GM06990 (cell line): ENCODE measurements at regions not wholly inside any gene's neighbourhood (a gene's known extent, or its start where the extent isn't known, plus 50 kb on each side); places are given as distances from the start of the nearest gene placed in this dataset.
"Not testable (repeated sequence)": the region's sequence is repeated elsewhere in the genome, so short reads cannot be mapped to it uniquely, and the experiment has no call there.

ENCODE experiments used
- DNase-seq: peaks from one replicate; pipeline ENCODE4 v3.0.0-alpha.2; 2011; ENCODE audit not compliant: insufficient read length; ENCODE audit errors: extremely low read depth
- H3K27me3 ChIP-seq: replicated peaks from 2 replicates; pipeline ENCODE4 v1.6.0; 2011; ENCODE audit warnings: low read length; ENCODE audit not compliant: control insufficient read depth, insufficient read depth
- H3K36me3 ChIP-seq: 2 replicates; pipeline ENCODE4 v1.5.1; 2011; ENCODE audit warnings: low read length; ENCODE audit not compliant: control insufficient read depth, insufficient read depth
- H3K4me3 ChIP-seq: replicated peaks from 2 replicates; pipeline ENCODE4 v1.5.1; 2011; ENCODE audit warnings: low read depth, mild to moderate bottlenecking, control low read depth, low read length
- TF ChIP-seq, protein P1 (sequence below): IDR thresholded peaks from 2 replicates; pipeline ENCODE4 v1.5.1; 2011; ENCODE audit warnings: low read length, control low read depth, mild to moderate bottlenecking, inconsistent platforms; ENCODE audit not compliant: insufficient read depth, poor library complexity, severe bottlenecking

DNA sequence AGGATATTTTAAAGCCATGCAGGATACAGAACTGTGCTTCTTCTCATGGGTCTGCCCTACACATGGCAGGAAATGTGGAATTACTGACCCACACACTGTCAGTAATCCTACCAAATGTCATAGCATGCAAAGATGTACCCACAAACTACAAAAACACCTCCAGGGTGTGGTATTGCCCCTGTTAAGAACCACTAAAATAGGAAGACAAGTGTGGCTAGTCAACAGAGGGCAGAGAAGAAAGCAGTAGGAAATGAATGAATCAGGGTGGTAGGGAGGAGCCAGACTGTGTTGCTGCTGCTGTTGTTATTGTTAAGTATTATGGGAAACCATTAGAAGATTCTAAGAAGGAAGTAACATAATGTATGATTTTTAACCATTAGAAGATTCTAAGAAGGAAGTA is 556.7 kb upstream of the ACVR2A start:
- DNase-seq, result no peak
- Histone ChIP-seq H3K36me3 (no peaks in the 10 kb centered on the region), H3K27me3 (no peaks in the 10 kb centered on the region), H3K4me3 (no peak overlapping the region)
- TF ChIP-seq, protein P1, sequence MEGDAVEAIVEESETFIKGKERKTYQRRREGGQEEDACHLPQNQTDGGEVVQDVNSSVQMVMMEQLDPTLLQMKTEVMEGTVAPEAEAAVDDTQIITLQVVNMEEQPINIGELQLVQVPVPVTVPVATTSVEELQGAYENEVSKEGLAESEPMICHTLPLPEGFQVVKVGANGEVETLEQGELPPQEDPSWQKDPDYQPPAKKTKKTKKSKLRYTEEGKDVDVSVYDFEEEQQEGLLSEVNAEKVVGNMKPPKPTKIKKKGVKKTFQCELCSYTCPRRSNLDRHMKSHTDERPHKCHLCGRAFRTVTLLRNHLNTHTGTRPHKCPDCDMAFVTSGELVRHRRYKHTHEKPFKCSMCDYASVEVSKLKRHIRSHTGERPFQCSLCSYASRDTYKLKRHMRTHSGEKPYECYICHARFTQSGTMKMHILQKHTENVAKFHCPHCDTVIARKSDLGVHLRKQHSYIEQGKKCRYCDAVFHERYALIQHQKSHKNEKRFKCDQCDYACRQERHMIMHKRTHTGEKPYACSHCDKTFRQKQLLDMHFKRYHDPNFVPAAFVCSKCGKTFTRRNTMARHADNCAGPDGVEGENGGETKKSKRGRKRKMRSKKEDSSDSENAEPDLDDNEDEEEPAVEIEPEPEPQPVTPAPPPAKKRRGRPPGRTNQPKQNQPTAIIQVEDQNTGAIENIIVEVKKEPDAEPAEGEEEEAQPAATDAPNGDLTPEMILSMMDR, result no peak

DNA sequence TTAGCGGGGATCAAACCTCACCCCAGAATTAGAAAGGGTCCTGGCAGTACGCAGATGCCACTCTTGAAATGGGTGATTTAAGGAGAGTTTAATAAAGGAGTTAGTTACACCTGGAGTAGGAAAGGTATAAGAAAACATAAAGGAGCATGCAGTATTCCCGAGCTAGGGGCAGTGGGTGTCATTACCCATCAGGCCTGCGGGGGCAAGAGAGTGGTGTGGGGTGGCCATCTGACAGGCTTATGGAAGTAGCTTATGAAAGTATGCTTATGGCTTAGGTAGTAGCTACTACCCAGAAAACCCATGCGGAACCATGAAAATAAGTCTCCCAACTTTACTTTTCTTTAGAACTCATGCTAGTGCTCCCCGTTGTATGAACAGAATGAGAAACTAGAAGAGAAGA is 568.9 kb upstream of the ACVR2A start:
- DNase-seq, result no peak
- no peak overlapping the region for H3K4me3 ChIP-seq
- H3K36me3 ChIP-seq, result no peaks in the 10 kb centered on the region
- TF ChIP-seq, protein P1, result no peak
- no peaks in the 10 kb centered on the region for H3K27me3 ChIP-seq

DNA sequence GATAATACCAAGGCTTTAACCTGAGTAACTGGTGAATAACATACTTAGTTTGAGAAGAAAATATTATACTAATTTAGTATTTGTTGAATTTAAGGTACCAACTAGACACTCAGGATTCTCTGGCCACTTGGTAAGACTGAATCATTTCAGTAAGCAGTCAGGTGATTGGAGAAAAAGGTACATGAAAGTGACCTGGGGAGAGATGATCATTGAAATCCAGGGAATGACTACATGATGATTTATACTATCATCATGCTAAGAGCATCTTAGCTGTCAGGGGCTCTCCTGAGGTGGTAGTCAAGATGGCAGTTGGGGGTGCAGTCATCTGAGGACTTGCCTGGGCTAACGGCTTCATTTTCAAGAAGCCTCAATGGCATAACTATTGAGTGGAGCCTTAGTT is 571.2 kb upstream of the ACVR2A start:
- Histone ChIP-seq H3K4me3 (no peak overlapping the region), H3K27me3 (no peaks in the 10 kb centered on the region), H3K36me3 (no peaks in the 10 kb centered on the region)
- no peak for DNase-seq
- TF ChIP-seq, protein P1, result no peak

DNA sequence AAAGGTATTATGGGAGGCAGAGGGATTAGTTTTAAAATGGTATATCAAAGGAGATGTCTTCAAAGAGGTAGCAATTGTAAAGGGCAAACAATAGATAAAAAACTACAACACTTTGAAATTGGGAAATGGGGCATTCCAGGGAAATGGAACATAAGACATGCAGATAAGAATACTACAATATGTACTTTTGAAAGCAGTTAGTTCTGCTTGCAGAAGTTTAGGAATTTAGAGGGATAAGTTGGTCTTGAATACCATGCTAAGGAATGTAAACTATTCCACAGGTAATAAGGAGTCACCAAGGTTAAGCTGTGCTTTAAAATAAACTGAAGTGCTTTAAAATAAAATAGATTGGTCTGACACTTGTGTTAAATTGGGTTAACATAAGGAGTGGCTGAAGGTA is 571.7 kb upstream of the ACVR2A start:
- H3K27me3 ChIP-seq, result no peaks in the 10 kb centered on the region
- H3K4me3 ChIP-seq, result no peak overlapping the region
- H3K36me3 ChIP-seq, result no peaks in the 10 kb centered on the region
- TF ChIP-seq, protein P1, result no peak
- no peak for DNase-seq

DNA sequence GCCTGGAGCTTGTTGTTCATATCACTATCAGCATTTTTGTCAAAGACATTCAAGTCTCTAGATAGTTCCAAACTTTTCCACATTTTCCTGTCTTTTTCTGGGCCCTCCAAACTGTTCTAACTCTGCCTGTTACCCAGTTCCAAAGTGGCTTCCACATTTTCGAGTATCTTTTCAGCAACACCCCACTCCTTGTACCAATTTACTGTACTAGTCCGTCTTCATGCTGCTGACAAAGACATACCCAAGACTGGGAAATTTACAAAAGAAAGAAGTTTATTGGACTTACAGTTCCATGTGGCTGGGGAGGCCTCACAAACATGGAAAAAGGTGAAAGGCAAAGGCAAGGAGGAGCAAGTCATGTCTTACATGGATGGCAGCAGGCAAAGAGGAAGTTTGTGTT is 575.2 kb upstream of the ACVR2A start:
- H3K36me3 ChIP-seq, H3K27me3 ChIP-seq, DNase-seq, H3K4me3 ChIP-seq: not testable (repeated sequence)

DNA sequence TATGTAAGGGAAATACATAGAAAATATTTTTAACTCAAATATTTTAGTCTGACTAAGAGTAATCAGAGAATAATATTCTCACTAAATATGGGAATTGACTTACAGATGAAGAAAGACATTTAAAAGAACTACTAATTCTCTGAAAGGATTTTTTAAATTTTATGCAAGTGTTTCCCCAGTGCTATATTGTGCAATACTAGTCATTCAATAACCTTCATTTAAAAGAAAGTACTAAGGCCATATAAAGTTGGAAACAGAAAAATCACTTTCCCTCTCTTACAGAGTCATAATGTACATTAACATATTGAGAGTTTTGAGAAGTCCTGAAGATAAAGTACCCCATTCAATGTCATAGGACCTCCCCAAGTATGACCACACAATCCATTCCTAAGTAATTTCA is 584.6 kb upstream of the ACVR2A start:
- Histone ChIP-seq H3K36me3 (no peaks in the 10 kb centered on the region), H3K4me3 (no peak overlapping the region), H3K27me3 (no peaks in the 10 kb centered on the region)
- TF ChIP-seq, protein P1, result no peak
- DNase-seq, result no peak
